Suprapubic skin (tissue), 4 donors: ENCODE measurements at regions not wholly inside any gene's neighbourhood (a gene's known extent, or its start where the extent isn't known, plus 50 kb on each side); places are given as distances from the start of the nearest gene placed in this dataset.

Experiments
- DNase-seq, 2 donors: peaks; one replicate each; pipeline ENCODE4 v3.0.0-alpha.2; 2019; ENCODE audit warnings: low spot score in 2 of 2
- H3K27ac ChIP-seq: fragments of 200-600 bp; sonication (generic); one replicate; pipeline ENCODE4 v1.5.1; 2019
- H3K27me3 ChIP-seq: fragments of 200-600 bp; sonication (generic); one replicate; pipeline ENCODE4 v1.5.1; 2019
- H3K36me3 ChIP-seq: fragments of 200-600 bp; sonication (generic); one replicate; pipeline ENCODE4 v1.5.1; 2019
- H3K4me1 ChIP-seq: fragments of 200-600 bp; sonication (generic); one replicate; pipeline ENCODE4 v1.5.1; 2019
- H3K4me3 ChIP-seq: fragments of 200-600 bp; sonication (generic); one replicate; pipeline ENCODE4 v1.5.1; 2019; ENCODE audit warnings: mild to moderate bottlenecking
- H3K9me3 ChIP-seq: fragments of 200-600 bp; sonication (generic); one replicate; pipeline ENCODE4 v1.5.1; 2019
- CTCF ChIP-seq, 2 donors: fragments of 200-600 bp in 1 of 2; fragments of 450-650 bp in 1 of 2; sonication (generic) in 1 of 2; IDR thresholded peaks; one replicate each; pipeline ENCODE4 v1.5.1; 2016 to 2019; ENCODE audit warnings: antibody characterized with exemption in 2 of 2, mild to moderate bottlenecking in 1 of 2, moderate library complexity in 1 of 2
- EP300 ChIP-seq: sonication (generic); formaldehyde crosslinking; IDR thresholded peaks from one replicate; pipeline ENCODE4 v1.6.1; 2017; ENCODE audit warnings: antibody characterized with exemption
- POLR2A ChIP-seq, 2 donors: fragments of 450-650 bp; IDR thresholded peaks; one replicate each; pipeline ENCODE4 v1.6.1; 2017; ENCODE audit warnings: antibody characterized with exemption in 2 of 2, mild to moderate bottlenecking in 2 of 2, moderate library complexity in 2 of 2
- POLR2AphosphoS5 ChIP-seq, 3 donors: sonication (generic); formaldehyde crosslinking; IDR thresholded peaks; one replicate each; pipeline ENCODE4 v1.6.1; 2017; ENCODE audit warnings: antibody characterized with exemption in 3 of 3
- WGBS: methylation state at CpG from one replicate; pipeline ENCODE4 v1.1.5; 2018; 5-methylcytosine and 5-hydroxymethylcytosine counted together

GRCh38 chr1:218783131-218783530 lies 390.5 kb upstream of the LYPLAL1 start:
- WGBS = 90% methylated on average over 3 of the region's 3 CpGs
- TF ChIP-seq EP300 = no peak
- no peak for TF ChIP-seq POLR2AphosphoS5 (IDR thresholded peaks at IDR 0.05)
- TF ChIP-seq POLR2A (IDR thresholded peaks at IDR 0.05) = no peak
- no peak for TF ChIP-seq CTCF (IDR thresholded peaks at IDR 0.05)
- Histone ChIP-seq H3K36me3 (no peaks in the 10 kb centered on the region), H3K27me3 (no peaks in the 10 kb centered on the region), H3K4me1 (no peaks in the 10 kb centered on the region), H3K4me3 (no peak overlapping the region), H3K27ac (no peak overlapping the region), H3K9me3 (no peaks in the 10 kb centered on the region)
- DNase-seq = no peak

GRCh38 chr1:218783916-218784315 lies 389.8 kb upstream of the LYPLAL1 start:
- WGBS = 63% methylated on average over 3 of the region's 3 CpGs
- no peak overlapping the region for H3K4me3 ChIP-seq

GRCh38 chr1:218785928-218786327 lies 387.8 kb upstream of the LYPLAL1 start:
- no peaks in the 10 kb centered on the region for H3K27me3 ChIP-seq
- 45% methylated on average over 4 of the region's 4 CpGs for WGBS
- H3K36me3 ChIP-seq = no peaks in the 10 kb centered on the region
- DNase-seq = no peak
- H3K4me3 ChIP-seq = no peak overlapping the region
- H3K27ac ChIP-seq = no peak overlapping the region
- no peaks in the 10 kb centered on the region for H3K4me1 ChIP-seq
- TF ChIP-seq EP300 = no peak
- TF ChIP-seq POLR2A (IDR thresholded peaks at IDR 0.05) = no peak
- no peak for TF ChIP-seq POLR2AphosphoS5 (IDR thresholded peaks at IDR 0.05)
- TF ChIP-seq CTCF (IDR thresholded peaks at IDR 0.05) = no peak
- no peaks in the 10 kb centered on the region for H3K9me3 ChIP-seq

More at GRCh38 chr1:218783916-218784315, 389.8 kb upstream of the LYPLAL1 start:
- DNase-seq = no peak
- Histone ChIP-seq H3K9me3 (no peaks in the 10 kb centered on the region), H3K27me3 (no peaks in the 10 kb centered on the region), H3K27ac (no peak overlapping the region), H3K36me3 (no peaks in the 10 kb centered on the region), H3K4me1 (no peaks in the 10 kb centered on the region)
- no peak for TF ChIP-seq POLR2A (IDR thresholded peaks at IDR 0.05)
- no peak for TF ChIP-seq POLR2AphosphoS5 (IDR thresholded peaks at IDR 0.05)
- no peak for TF ChIP-seq EP300
- no peak for TF ChIP-seq CTCF (IDR thresholded peaks at IDR 0.05)

- no peaks in the 10 kb centered on the region for H3K9me3 ChIP-seq
- no peaks in the 10 kb centered on the region for H3K36me3 ChIP-seq
- no peak overlapping the region for H3K27ac ChIP-seq
- WGBS = 79% methylated on average over 6 of the region's 6 CpGs
- H3K27me3 ChIP-seq = no peaks in the 10 kb centered on the region
- no peak for TF ChIP-seq EP300
- TF ChIP-seq POLR2A (IDR thresholded peaks at IDR 0.05) = no peak
- no peak for TF ChIP-seq POLR2AphosphoS5 (IDR thresholded peaks at IDR 0.05)
- no peak for TF ChIP-seq CTCF (IDR thresholded peaks at IDR 0.05)
- H3K4me3 ChIP-seq = no peak overlapping the region
- H3K4me1 ChIP-seq = no peaks in the 10 kb centered on the region
- no peak for DNase-seq
Measured at GRCh38 chr1:218787826-218788225, 385.9 kb upstream of the LYPLAL1 start.

- no peaks in the 10 kb centered on the region for H3K36me3 ChIP-seq
- H3K27ac ChIP-seq = no peak overlapping the region
- DNase-seq = no peak
- no peaks in the 10 kb centered on the region for H3K4me1 ChIP-seq
- H3K9me3 ChIP-seq = no peaks in the 10 kb centered on the region
- H3K4me3 ChIP-seq = no peak overlapping the region
- TF ChIP-seq POLR2AphosphoS5 (IDR thresholded peaks at IDR 0.05) (no peak), POLR2A (IDR thresholded peaks at IDR 0.05) (no peak), CTCF (IDR thresholded peaks at IDR 0.05) (no peak), EP300 (no peak)
- WGBS = 95% methylated on average over 3 of the region's 3 CpGs
- H3K27me3 ChIP-seq = no peaks in the 10 kb centered on the region
Measured at GRCh38 chr1:218796773-218797172, 376.9 kb upstream of the LYPLAL1 start.
